Right kidney (tissue), 1 donor: ENCODE measurements at regions not wholly inside any gene's neighbourhood (a gene's known extent, or its start where the extent isn't known, plus 50 kb on each side); places are given as distances from the start of the nearest gene placed in this dataset.
"Not testable (repeated sequence)": the region's sequence is repeated elsewhere in the genome, so short reads cannot be mapped to it uniquely, and the experiment has no call there.

Experiments used
- DNase-seq: peaks from one replicate; pipeline ENCODE4 v3.0.0-alpha.2; 2016

DNA sequence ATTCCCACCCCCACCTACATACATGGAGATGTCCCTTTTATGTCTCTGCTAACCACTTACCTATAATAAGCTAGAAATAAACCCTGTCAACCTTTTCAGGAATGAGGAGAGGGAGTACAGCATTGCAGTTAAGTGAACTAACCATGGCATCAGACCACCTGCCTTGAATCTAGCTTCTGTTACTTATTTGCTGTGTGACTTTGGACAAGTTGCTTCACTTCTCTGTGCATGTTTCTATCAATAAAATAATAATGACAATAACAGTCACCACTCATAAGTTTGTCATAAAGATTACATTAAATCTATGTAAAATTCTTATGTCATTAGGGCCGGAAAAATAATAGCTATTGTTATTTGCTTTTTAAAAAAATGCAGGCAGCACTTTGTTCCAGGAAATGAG, 881.1 kb upstream of the AUTS2 start:
- DNase-seq = no peak

DNA sequence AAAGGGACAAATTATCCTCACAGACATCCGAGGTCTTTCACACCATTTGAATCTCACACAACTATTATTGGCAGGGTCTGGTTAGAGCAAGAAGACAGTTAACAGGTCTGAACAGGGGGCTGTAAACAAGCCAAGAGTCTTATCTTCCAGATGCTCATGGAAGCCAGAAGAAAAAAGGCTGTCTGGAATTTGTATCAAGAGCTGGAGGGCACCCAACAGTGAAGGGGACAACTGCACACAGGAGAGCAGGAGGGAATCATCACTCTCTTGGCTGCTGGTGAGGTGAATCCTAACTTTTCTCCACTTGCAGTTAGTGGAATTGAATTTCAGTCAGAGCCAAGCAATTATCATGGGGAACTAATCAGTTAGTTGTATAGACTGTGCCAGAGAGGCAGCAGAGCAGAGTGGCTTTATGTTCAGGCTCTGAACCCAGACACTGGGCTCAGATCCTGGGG, 880.2 kb upstream of the AUTS2 start:
- no peak for DNase-seq

DNA sequence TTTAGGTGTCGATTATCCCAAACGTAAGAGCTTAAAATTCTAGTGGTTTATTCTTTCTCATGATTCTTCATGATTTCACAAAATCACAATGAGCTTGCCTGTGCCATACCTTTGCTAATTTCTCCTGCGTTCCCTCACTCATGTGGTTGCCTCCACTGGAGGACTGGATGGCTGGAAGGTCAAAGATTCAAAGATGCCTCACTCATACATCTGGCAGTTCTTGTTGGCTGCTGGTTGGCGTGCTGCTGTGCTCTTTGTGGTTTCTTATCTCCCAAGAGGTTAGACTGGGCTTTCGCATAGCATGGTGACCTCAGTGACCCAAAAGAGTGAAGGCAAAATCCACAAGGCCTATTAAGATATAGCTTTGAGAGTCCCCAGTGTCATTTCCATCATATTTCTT, 877.6 kb upstream of the AUTS2 start:
- no peak for DNase-seq

GRCh38 chr7:68722044-68722443, 876.2 kb upstream of the AUTS2 start:
- no peak for DNase-seq

DNA sequence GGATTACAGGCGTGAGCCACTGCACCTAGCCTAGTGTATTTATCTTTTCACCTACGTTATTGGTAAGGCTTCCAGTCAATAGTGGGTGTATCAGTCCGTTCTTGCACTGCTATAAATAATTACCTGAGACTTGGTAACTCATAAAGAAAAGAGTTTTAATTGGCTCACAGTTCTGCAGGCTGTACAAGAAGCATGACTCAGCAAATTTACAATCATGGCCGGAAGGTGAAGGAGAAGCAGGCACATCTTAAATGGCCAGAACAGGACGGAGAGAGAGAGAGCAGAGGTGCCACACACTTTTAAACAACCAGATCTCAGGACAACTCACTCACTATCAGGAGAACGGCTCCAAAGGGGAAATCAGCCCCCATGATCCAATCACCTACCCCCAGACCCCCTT, 873.3 kb upstream of the AUTS2 start:
- DNase-seq = no peak

GRCh38 chr7:68725843-68726785, 872.2 kb upstream of the AUTS2 start:
- no peak for DNase-seq

- DNase-seq = not testable (repeated sequence)
These were observed 869.6 kb upstream of the AUTS2 start for GRCh38 chr7:68728720-68729119.

GRCh38 chr7:68729371-68729770, 868.9 kb upstream of the AUTS2 start:
- DNase-seq = no peak

DNA sequence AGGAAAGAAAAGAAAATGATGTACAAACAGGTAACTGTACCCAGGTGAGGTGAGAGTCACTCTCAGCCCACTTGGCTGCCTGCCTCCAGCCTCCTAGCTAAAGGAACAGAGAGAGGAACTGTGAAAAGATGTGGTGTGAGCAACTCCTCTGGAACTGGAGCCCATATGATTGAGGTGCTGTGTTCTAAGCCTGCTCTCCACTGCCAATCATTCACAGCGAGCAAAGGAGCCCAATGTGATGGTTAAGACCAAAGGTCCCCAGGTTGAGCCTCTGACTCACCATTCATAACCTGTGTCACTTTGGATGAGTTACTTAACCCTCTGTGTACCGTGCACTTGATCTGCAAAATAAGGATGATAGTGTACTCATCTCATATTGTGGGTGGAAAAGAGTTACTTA, 868.1 kb upstream of the AUTS2 start:
- no peak for DNase-seq

- DNase-seq = no peak
These were observed 867.3 kb upstream of the AUTS2 start for GRCh38 chr7:68730964-68731363.

- DNase-seq = no peak
These were observed 864.8 kb upstream of the AUTS2 start for GRCh38 chr7:68733219-68734153.

DNA sequence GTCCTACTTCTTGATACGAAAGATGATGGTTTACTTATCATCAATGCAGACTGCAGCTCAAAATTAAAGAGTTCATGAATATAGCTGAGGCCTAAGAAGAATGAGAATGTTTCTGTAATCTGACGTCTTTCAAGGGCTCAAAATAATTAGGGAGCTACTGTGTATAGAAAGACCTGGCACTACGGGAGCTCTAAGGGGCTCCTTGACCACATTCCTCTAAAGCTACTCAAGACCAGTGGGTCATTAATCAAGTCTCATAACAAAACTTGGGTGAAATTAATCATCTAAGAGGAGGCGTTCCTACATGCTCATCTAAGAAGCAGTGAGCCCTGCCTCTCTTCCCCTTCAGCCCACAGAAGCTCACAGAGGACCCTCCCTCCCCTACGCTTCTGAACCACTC, 863.8 kb upstream of the AUTS2 start:
- DNase-seq = no peak

DNA sequence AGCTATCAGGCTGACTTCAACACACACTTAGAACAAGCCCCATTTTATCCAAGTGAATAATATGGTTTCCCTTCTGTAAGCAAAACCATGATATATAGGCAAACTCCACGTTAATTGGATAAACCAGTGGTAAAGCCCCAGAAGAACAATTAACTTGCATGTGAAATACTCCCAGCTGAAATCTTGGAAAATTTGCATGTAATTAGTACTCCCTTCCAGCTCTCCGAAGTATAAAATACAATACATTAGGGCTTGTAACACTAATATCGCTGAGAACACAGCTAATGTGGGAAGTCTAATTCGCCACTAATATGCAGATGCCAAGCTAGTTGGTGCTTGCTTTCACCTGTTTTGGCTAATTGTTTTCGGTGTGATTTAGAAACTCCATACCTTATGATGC, 859.0 kb upstream of the AUTS2 start:
- DNase-seq = no peak

DNA sequence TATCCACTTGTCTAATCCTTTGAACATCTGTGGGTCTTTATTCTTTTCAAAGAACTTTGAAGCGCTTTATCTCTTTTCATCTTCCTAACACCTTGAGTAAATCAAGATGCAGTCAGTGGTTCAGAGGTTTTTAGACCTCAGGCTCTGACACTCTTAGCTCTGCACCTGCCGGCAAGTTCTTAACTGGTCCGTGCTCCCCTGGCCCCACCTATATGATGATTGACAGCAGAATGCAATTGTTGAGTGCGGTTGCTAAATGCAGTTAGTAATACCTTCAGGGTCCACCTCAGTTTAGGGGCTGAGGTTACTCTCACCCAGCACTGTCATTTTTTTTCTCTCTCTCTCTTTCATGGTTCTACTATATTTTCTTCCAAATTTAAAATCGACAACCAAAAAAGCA, 854.2 kb upstream of the AUTS2 start:
- no peak for DNase-seq

GRCh38 chr7:68748934-68749900, 849.1 kb upstream of the AUTS2 start:
- DNase-seq = no peak

GRCh38 chr7:68752485-68753178, 845.6 kb upstream of the AUTS2 start:
- no peak for DNase-seq

DNA sequence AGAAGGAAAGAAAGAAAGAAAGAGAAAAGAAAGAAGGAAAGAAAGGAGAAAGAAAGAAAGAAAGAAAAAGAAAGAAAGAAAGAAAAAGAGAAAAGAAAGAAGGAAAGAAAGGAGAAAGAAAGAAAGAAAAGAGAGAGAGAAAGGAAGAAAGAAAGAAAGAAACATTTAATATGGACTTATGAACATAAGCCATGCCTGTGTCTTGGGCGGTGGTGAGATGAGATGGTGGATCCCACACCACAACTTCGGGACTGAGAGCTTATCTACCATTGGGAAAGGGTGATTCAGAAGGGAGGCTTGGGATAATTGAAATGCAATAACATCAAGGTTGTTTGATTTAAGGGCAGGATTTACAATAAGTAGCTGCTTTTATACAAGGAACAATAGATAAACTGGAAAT, 843.9 kb upstream of the AUTS2 start:
- DNase-seq = no peak

DNA sequence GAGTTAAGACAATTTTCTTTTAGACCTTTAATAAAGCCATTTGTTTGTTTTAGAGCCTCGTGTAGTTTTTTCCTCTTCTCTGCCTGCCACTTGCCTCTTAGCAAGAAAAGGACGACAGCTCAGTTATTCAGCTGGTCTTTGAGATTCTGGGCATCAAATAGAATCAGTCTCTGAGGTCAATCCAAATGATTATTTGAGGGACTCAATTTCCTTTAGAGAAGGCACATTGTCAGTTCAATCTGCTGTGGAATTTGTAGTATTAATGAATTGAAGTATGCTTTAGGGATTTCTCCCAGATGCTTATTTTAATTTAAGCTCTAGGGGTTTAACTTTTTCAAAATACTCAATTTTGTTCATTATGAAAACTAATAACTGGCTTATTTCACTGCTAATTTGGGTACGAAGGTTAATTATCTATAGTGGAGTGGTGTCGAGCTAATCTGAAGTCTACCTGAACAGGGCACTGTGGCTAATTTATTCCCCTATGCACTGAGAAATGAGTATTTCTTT, 841.2 kb upstream of the AUTS2 start:
- no peak for DNase-seq

DNA sequence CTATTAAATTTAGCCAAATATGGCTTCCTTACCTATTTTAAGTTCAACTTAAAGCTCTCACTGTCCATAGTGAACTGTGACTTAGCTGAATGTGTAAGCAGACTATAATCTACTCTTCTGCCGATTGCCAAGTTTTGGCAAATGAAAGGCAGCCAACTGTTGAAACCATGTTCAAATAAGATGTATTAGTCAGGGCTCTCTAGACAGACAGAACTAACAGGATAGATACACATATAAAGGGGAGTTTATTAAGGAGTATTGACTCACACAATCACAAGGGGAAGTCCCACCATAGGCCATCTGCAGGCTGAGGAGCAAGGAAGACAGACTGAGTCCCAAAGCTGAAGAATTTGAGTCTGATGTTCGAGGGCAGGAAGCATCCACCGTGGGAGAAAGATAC, 837.7 kb upstream of the AUTS2 start:
- no peak for DNase-seq

GRCh38 chr7:68767462-68767861, 830.8 kb upstream of the AUTS2 start:
- no peak for DNase-seq

GRCh38 chr7:68770649-68771048, 827.6 kb upstream of the AUTS2 start:
- no peak for DNase-seq
